ENCODE measurements at regions not wholly inside any gene's neighbourhood (a gene's known extent, or its start where the extent isn't known, plus 50 kb on each side); places are given as distances from the start of the nearest gene placed in this dataset.

GRCh38 chr9:31470051-31470450 is 914.4 kb upstream of the ACO1 start:
- DNase-seq (ENCODE audit: low read depth, low spot score): no peak
- no peaks in the 10 kb centered on the region for H3K4me1 ChIP-seq (ENCODE audit: insufficient read depth, insufficient read length)
- no peaks in the 10 kb centered on the region for H3K27me3 ChIP-seq (ENCODE audit: insufficient read depth, insufficient read length)
- H3K9ac ChIP-seq (ENCODE audit: insufficient read length, low read depth): no peak overlapping the region
- H3K4me3 ChIP-seq (ENCODE audit: insufficient read length, low read depth): no peak overlapping the region
- no peaks in the 10 kb centered on the region for H3K9me3 ChIP-seq (ENCODE audit: insufficient read depth, low read length)
- TF ChIP-seq SUZ12 (IDR thresholded peaks at IDR 0.05; ENCODE audit: extremely low read depth, insufficient read depth, insufficient read length) (no peak), YY1 (IDR thresholded peaks at IDR 0.05; ENCODE audit: insufficient read depth, insufficient read length) (no peak), ZNF274 (IDR thresholded peaks at IDR 0.05; ENCODE audit: low read depth, low read length) (no peak)
- H3K36me3 ChIP-seq (ENCODE audit: insufficient read depth, insufficient read length, low read length): no peaks in the 10 kb centered on the region

GRCh38 chr9:31471010-31471409 is 913.4 kb upstream of the ACO1 start:
- Histone ChIP-seq H3K36me3 (ENCODE audit: insufficient read depth, insufficient read length, low read length) (no peaks in the 10 kb centered on the region), H3K4me3 (ENCODE audit: insufficient read length, low read depth) (no peak overlapping the region), H3K9ac (ENCODE audit: insufficient read length, low read depth) (no peak overlapping the region), H3K9me3 (ENCODE audit: insufficient read depth, low read length) (no peaks in the 10 kb centered on the region), H3K4me1 (ENCODE audit: insufficient read depth, insufficient read length) (no peaks in the 10 kb centered on the region), H3K27me3 (ENCODE audit: insufficient read depth, insufficient read length) (no peaks in the 10 kb centered on the region)
- no peak for TF ChIP-seq ZNF274 (IDR thresholded peaks at IDR 0.05; ENCODE audit: low read depth, low read length)
- TF ChIP-seq SUZ12 (IDR thresholded peaks at IDR 0.05; ENCODE audit: extremely low read depth, insufficient read depth, insufficient read length): no peak
- no peak for TF ChIP-seq YY1 (IDR thresholded peaks at IDR 0.05; ENCODE audit: insufficient read depth, insufficient read length)
- no peak for DNase-seq (ENCODE audit: low read depth, low spot score)

GRCh38 chr9:31486630-31487029 is 897.8 kb upstream of the ACO1 start:
- DNase-seq (ENCODE audit: low read depth, low spot score): peak; percentile 1
- Histone ChIP-seq H3K36me3 (ENCODE audit: insufficient read depth, insufficient read length, low read length) (no peaks in the 10 kb centered on the region), H3K9ac (ENCODE audit: insufficient read length, low read depth) (no peak overlapping the region), H3K9me3 (ENCODE audit: insufficient read depth, low read length) (no peaks in the 10 kb centered on the region), H3K4me1 (ENCODE audit: insufficient read depth, insufficient read length) (peaks cover 3% of the 10 kb centered on the region), H3K27me3 (ENCODE audit: insufficient read depth, insufficient read length) (no peaks in the 10 kb centered on the region), H3K4me3 (ENCODE audit: insufficient read length, low read depth) (no peak overlapping the region)
- TF ChIP-seq YY1 (IDR thresholded peaks at IDR 0.05; ENCODE audit: insufficient read depth, insufficient read length) (no peak), SUZ12 (IDR thresholded peaks at IDR 0.05; ENCODE audit: extremely low read depth, insufficient read depth, insufficient read length) (no peak), ZNF274 (IDR thresholded peaks at IDR 0.05; ENCODE audit: low read depth, low read length) (no peak)

GRCh38 chr9:31490551-31491106 is 893.8 kb upstream of the ACO1 start:
- TF ChIP-seq YY1 (IDR thresholded peaks at IDR 0.05; ENCODE audit: insufficient read depth, insufficient read length) (no peak), SUZ12 (IDR thresholded peaks at IDR 0.05; ENCODE audit: extremely low read depth, insufficient read depth, insufficient read length) (no peak), ZNF274 (IDR thresholded peaks at IDR 0.05; ENCODE audit: low read depth, low read length) (no peak)
- Histone ChIP-seq H3K9ac (ENCODE audit: insufficient read length, low read depth) (no peak overlapping the region), H3K4me1 (ENCODE audit: insufficient read depth, insufficient read length) (peaks cover 3% of the 10 kb centered on the region), H3K9me3 (ENCODE audit: insufficient read depth, low read length) (peaks cover 3% of the 10 kb centered on the region; the same call in 1 of the 2 replicates), H3K27me3 (ENCODE audit: insufficient read depth, insufficient read length) (no peaks in the 10 kb centered on the region), H3K4me3 (ENCODE audit: insufficient read length, low read depth) (no peak overlapping the region), H3K36me3 (ENCODE audit: insufficient read depth, insufficient read length, low read length) (no peaks in the 10 kb centered on the region)
- DNase-seq (ENCODE audit: low read depth, low spot score): no peak

GRCh38 chr9:31492229-31492628 is 892.2 kb upstream of the ACO1 start:
- H3K27me3 ChIP-seq (ENCODE audit: insufficient read depth, insufficient read length): no peaks in the 10 kb centered on the region
- H3K9me3 ChIP-seq (ENCODE audit: insufficient read depth, low read length): peaks cover 16% of the 10 kb centered on the region; the same call in 1 of the 2 replicates
- no peak overlapping the region for H3K9ac ChIP-seq (ENCODE audit: insufficient read length, low read depth)
- no peak overlapping the region for H3K4me3 ChIP-seq (ENCODE audit: insufficient read length, low read depth)
- TF ChIP-seq ZNF274 (IDR thresholded peaks at IDR 0.05; ENCODE audit: low read depth, low read length) (no peak), YY1 (IDR thresholded peaks at IDR 0.05; ENCODE audit: insufficient read depth, insufficient read length) (no peak), SUZ12 (IDR thresholded peaks at IDR 0.05; ENCODE audit: extremely low read depth, insufficient read depth, insufficient read length) (no peak)
- H3K36me3 ChIP-seq (ENCODE audit: insufficient read depth, insufficient read length, low read length): no peaks in the 10 kb centered on the region
- H3K4me1 ChIP-seq (ENCODE audit: insufficient read depth, insufficient read length): peaks cover under 1% of the 10 kb centered on the region
- no peak for DNase-seq (ENCODE audit: low read depth, low spot score)

GRCh38 chr9:31500422-31500821 is 884.0 kb upstream of the ACO1 start:
- peaks cover 13% of the 10 kb centered on the region; the same call in 1 of the 2 replicates for H3K9me3 ChIP-seq (ENCODE audit: insufficient read depth, low read length)
- H3K27me3 ChIP-seq (ENCODE audit: insufficient read depth, insufficient read length): no peaks in the 10 kb centered on the region
- TF ChIP-seq SUZ12 (IDR thresholded peaks at IDR 0.05; ENCODE audit: extremely low read depth, insufficient read depth, insufficient read length): no peak
- no peak for TF ChIP-seq ZNF274 (IDR thresholded peaks at IDR 0.05; ENCODE audit: low read depth, low read length)
- no peak for TF ChIP-seq YY1 (IDR thresholded peaks at IDR 0.05; ENCODE audit: insufficient read depth, insufficient read length)
- H3K4me1 ChIP-seq (ENCODE audit: insufficient read depth, insufficient read length): no peaks in the 10 kb centered on the region
- H3K9ac ChIP-seq (ENCODE audit: insufficient read length, low read depth): no peak overlapping the region
- H3K4me3 ChIP-seq (ENCODE audit: insufficient read length, low read depth): no peak overlapping the region
- no peaks in the 10 kb centered on the region for H3K36me3 ChIP-seq (ENCODE audit: insufficient read depth, insufficient read length, low read length)
- no peak for DNase-seq (ENCODE audit: low read depth, low spot score)

- H3K9ac ChIP-seq (ENCODE audit: insufficient read length, low read depth): no peak overlapping the region
Observed at GRCh38 chr9:31519011-31519410, 865.4 kb upstream of the ACO1 start.

More at GRCh38 chr9:31519011-31519410, 865.4 kb upstream of the ACO1 start:
- TF ChIP-seq YY1 (IDR thresholded peaks at IDR 0.05; ENCODE audit: insufficient read depth, insufficient read length): peak; percentile 52
- no peak for TF ChIP-seq SUZ12 (IDR thresholded peaks at IDR 0.05; ENCODE audit: extremely low read depth, insufficient read depth, insufficient read length)
- no peak overlapping the region for H3K4me3 ChIP-seq (ENCODE audit: insufficient read length, low read depth)
- no peaks in the 10 kb centered on the region for H3K36me3 ChIP-seq (ENCODE audit: insufficient read depth, insufficient read length, low read length)
- H3K27me3 ChIP-seq (ENCODE audit: insufficient read depth, insufficient read length): no peaks in the 10 kb centered on the region
- H3K4me1 ChIP-seq (ENCODE audit: insufficient read depth, insufficient read length): peaks cover 7% of the 10 kb centered on the region
- H3K9me3 ChIP-seq (ENCODE audit: insufficient read depth, low read length): no peaks in the 10 kb centered on the region
- peak; percentile 32 for DNase-seq (ENCODE audit: low read depth, low spot score)

Data from NT2/D1 (cell line).